ENCODE measurements at regions not wholly inside any gene's neighbourhood (a gene's known extent, or its start where the extent isn't known, plus 50 kb on each side); places are given as distances from the start of the nearest gene placed in this dataset.
"Not testable (repeated sequence)": the region's sequence is repeated elsewhere in the genome, so short reads cannot be mapped to it uniquely, and the experiment has no call there.

DNA sequence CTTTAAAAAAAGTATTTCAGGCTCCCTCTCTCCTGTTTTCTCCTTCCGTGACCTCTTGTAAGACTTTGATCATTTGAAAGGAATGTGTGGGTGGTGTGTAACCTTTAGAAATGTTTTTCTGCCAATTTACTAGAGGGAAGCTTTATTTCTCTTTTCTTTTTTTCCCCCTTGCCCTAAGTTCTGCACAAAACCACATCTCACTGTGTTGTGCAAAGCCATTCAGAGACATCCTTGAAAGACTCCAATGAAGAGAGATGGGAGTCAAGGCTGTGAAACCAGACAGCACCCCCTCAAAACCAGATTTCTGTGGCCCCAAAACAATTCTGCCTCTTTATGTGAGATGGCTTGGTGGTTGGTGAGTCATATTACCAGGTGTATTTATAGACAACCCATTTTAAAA lies 184.6 kb upstream of the ERBB4 start:
- peak overlapping the region; percentile 45 for H2AFZ ChIP-seq (ENCODE audit: low read length)
- H3K4me1 ChIP-seq (ENCODE audit: insufficient read depth, low read length) = peaks cover 22% of the 10 kb centered on the region
- no peaks in the 10 kb centered on the region for H3K9me2 ChIP-seq (replicated peaks; ENCODE audit: low read length)
- intact Hi-C loops (cut with micrococcal nuclease) = no loop called here
- H3K9me3 ChIP-seq (ENCODE audit: low read length) = no peaks in the 10 kb centered on the region
- H4K20me1 ChIP-seq (ENCODE audit: low read length) = no peaks in the 10 kb centered on the region
- no peak overlapping the region for H3K9ac ChIP-seq (ENCODE audit: low read length)
- DNase-seq (peak; percentile 66), ATAC-seq (peak; percentile 80)
- CTCF ChIA-PET = no interaction called here
- H3K79me2 ChIP-seq (ENCODE audit: low read length) = no peaks in the 10 kb centered on the region
- H3K4me3 ChIP-seq (ENCODE audit: low read length) = peak overlapping the region; percentile 29; the same call in 1 of the 2 replicates
- H3F3A ChIP-seq (ENCODE audit: low read length, unreplicated experiment) = no peaks in the 10 kb centered on the region
- H3K36me3 ChIP-seq (ENCODE audit: low read depth, low read length) = no peaks in the 10 kb centered on the region
- TF ChIP-seq, protein P1, sequence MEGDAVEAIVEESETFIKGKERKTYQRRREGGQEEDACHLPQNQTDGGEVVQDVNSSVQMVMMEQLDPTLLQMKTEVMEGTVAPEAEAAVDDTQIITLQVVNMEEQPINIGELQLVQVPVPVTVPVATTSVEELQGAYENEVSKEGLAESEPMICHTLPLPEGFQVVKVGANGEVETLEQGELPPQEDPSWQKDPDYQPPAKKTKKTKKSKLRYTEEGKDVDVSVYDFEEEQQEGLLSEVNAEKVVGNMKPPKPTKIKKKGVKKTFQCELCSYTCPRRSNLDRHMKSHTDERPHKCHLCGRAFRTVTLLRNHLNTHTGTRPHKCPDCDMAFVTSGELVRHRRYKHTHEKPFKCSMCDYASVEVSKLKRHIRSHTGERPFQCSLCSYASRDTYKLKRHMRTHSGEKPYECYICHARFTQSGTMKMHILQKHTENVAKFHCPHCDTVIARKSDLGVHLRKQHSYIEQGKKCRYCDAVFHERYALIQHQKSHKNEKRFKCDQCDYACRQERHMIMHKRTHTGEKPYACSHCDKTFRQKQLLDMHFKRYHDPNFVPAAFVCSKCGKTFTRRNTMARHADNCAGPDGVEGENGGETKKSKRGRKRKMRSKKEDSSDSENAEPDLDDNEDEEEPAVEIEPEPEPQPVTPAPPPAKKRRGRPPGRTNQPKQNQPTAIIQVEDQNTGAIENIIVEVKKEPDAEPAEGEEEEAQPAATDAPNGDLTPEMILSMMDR (conservative IDR thresholded peaks at IDR 0.05; ENCODE audit: low read depth, low read length) = no peak
- TF ChIP-seq EZH2phosphoT487 (IDR thresholded peaks at IDR 0.05; ENCODE audit: borderline replicate concordance, low read length) (no peak), EZH2 (IDR thresholded peaks at IDR 0.05; ENCODE audit: low read length, unreplicated experiment) (no peak)
- no TSS peak for BruUV-seq (replicated peaks)
- H3K27ac ChIP-seq (ENCODE audit: low read length) = peak overlapping the region; percentile 59
- peak overlapping the region; percentile 74 for H3K4me2 ChIP-seq (ENCODE audit: low read length)
- H3K27me3 ChIP-seq (ENCODE audit: low read length) = no peaks in the 10 kb centered on the region
- POLR2A ChIA-PET (ENCODE audit: unreplicated experiment) = no interaction called here

DNA sequence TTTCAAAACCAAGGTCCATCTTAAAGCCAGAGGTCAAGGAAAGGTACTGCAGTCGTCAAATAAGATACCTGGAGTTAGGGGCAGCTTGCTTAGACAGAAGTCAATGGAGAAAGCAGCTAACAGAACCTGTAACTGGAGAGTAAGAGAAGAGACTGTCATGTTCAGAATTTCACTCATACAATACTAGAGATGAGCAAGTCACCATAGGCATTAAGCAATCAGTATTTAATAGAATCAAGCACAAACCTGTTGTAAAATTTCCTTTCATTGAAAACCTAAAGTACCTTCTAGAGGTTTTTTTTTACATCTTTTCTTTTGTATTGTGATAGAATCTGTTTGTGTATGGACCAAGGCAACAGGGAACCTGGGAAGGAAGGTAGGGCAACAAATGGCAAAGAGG lies 183.4 kb upstream of the ERBB4 start:
- DNase-seq (no peak), ATAC-seq (no peak)
- no peaks in the 10 kb centered on the region for H3K27me3 ChIP-seq (ENCODE audit: low read length)
- intact Hi-C loops (cut with micrococcal nuclease) = no loop called here
- CTCF ChIA-PET = no interaction called here
- peaks cover 22% of the 10 kb centered on the region for H3K4me1 ChIP-seq (ENCODE audit: insufficient read depth, low read length)
- no peaks in the 10 kb centered on the region for H3K9me3 ChIP-seq (ENCODE audit: low read length)
- no peak overlapping the region for H3K4me2 ChIP-seq (ENCODE audit: low read length)
- TF ChIP-seq EZH2 (IDR thresholded peaks at IDR 0.05; ENCODE audit: low read length, unreplicated experiment) (no peak), EZH2phosphoT487 (IDR thresholded peaks at IDR 0.05; ENCODE audit: borderline replicate concordance, low read length) (no peak)
- TF ChIP-seq, protein P1 (conservative IDR thresholded peaks at IDR 0.05; ENCODE audit: low read depth, low read length) = no peak
- BruUV-seq (replicated peaks) = no TSS peak
- H3K79me2 ChIP-seq (ENCODE audit: low read length) = no peaks in the 10 kb centered on the region
- H3K9me2 ChIP-seq (replicated peaks; ENCODE audit: low read length) = no peaks in the 10 kb centered on the region
- no peaks in the 10 kb centered on the region for H3K36me3 ChIP-seq (ENCODE audit: low read depth, low read length)
- no peaks in the 10 kb centered on the region for H4K20me1 ChIP-seq (ENCODE audit: low read length)
- H3K9ac ChIP-seq (ENCODE audit: low read length) = no peak overlapping the region
- no peaks in the 10 kb centered on the region for H3F3A ChIP-seq (ENCODE audit: low read length, unreplicated experiment)
- no peak overlapping the region for H3K27ac ChIP-seq (ENCODE audit: low read length)
- no peak overlapping the region for H3K4me3 ChIP-seq (ENCODE audit: low read length)
- POLR2A ChIA-PET (ENCODE audit: unreplicated experiment) = no interaction called here
- H2AFZ ChIP-seq (ENCODE audit: low read length) = no peak overlapping the region

DNA sequence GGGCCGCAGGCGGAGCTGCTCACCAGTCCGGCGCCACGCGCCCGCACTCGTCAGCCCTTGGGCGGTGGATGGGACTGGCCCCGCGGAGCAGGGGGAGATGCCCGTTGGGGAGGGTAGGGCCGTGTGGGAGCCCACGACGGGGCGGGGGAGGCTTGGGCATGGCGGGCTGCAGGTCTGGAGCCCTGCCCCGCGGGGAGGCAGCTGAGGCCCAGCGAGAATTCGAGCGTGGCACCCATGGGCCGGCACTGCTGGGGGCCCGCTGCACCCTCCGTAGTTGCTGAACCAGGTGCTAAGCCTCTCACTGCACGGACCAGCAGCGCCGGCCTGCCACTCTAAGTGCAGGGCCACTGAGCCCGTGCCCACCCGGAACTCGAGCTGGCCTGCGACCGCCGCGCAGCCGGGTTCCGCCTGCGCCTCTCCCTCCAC lies 182.4 kb upstream of the ERBB4 start:
- H3K9me3 ChIP-seq (ENCODE audit: low read length) = no peaks in the 10 kb centered on the region
- no peaks in the 10 kb centered on the region for H4K20me1 ChIP-seq (ENCODE audit: low read length)
- no peak for ATAC-seq
- H3K4me2 ChIP-seq (ENCODE audit: low read length) = no peak overlapping the region
- intact Hi-C loops (cut with micrococcal nuclease) = no loop called here
- H3K36me3 ChIP-seq (ENCODE audit: low read depth, low read length) = no peaks in the 10 kb centered on the region
- no TSS peak for BruUV-seq (replicated peaks)
- H3K27ac ChIP-seq (ENCODE audit: low read length) = no peak overlapping the region
- TF ChIP-seq EZH2 (IDR thresholded peaks at IDR 0.05; ENCODE audit: low read length, unreplicated experiment) (no peak), EZH2phosphoT487 (IDR thresholded peaks at IDR 0.05; ENCODE audit: borderline replicate concordance, low read length) (no peak)
- TF ChIP-seq, protein P1 (conservative IDR thresholded peaks at IDR 0.05; ENCODE audit: low read depth, low read length) = no peak
- CTCF ChIA-PET = no interaction called here
- H3F3A ChIP-seq (ENCODE audit: low read length, unreplicated experiment) = no peaks in the 10 kb centered on the region
- POLR2A ChIA-PET (ENCODE audit: unreplicated experiment) = no interaction called here
- no peak overlapping the region for H3K4me3 ChIP-seq (ENCODE audit: low read length)
- H3K9ac ChIP-seq (ENCODE audit: low read length) = no peak overlapping the region
- H3K9me2 ChIP-seq (replicated peaks; ENCODE audit: low read length) = no peaks in the 10 kb centered on the region
- H2AFZ ChIP-seq (ENCODE audit: low read length) = no peak overlapping the region
- no peaks in the 10 kb centered on the region for H3K79me2 ChIP-seq (ENCODE audit: low read length)
- peaks cover 22% of the 10 kb centered on the region for H3K4me1 ChIP-seq (ENCODE audit: insufficient read depth, low read length)
- DNase-seq = no peak
- H3K27me3 ChIP-seq (ENCODE audit: low read length) = no peaks in the 10 kb centered on the region

DNA sequence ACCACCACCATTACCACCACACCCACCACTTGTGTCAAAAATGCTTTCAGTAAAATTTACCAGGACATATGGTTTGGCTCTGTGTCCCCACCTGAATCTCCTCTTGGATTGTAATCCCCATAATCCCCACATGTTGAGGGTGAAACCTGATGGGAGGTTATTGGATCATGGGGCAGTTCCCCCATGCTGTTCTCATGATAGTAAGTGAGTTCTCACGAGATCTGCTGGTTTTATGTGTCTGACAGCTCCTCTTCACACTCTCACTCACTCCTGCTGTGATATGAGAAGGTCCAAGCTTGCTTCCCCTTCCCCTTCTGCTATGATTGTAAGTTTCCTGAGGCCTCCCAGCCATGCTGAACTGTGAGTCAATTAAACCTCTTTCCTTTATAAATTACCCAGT lies 176.8 kb upstream of the ERBB4 start:
- H3K4me1 ChIP-seq (ENCODE audit: insufficient read depth, low read length) = peaks cover 33% of the 10 kb centered on the region
- H3K4me2 ChIP-seq (ENCODE audit: low read length); H3K36me3 ChIP-seq (ENCODE audit: low read depth, low read length); intact Hi-C loops (cut with micrococcal nuclease); H3F3A ChIP-seq (ENCODE audit: low read length, unreplicated experiment); DNase-seq; BruUV-seq (replicated peaks); H3K27ac ChIP-seq (ENCODE audit: low read length); H4K20me1 ChIP-seq (ENCODE audit: low read length); H3K9ac ChIP-seq (ENCODE audit: low read length); H3K4me3 ChIP-seq (ENCODE audit: low read length); H3K9me3 ChIP-seq (ENCODE audit: low read length); POLR2A ChIA-PET (ENCODE audit: unreplicated experiment); H3K27me3 ChIP-seq (ENCODE audit: low read length); H2AFZ ChIP-seq (ENCODE audit: low read length); CTCF ChIA-PET; H3K9me2 ChIP-seq (replicated peaks; ENCODE audit: low read length); H3K79me2 ChIP-seq (ENCODE audit: low read length); ATAC-seq: not testable (repeated sequence)

All from PC-3 (cell line).